HEK293 (cell line): ENCODE measurements at regions not wholly inside any gene's neighbourhood (a gene's known extent, or its start where the extent isn't known, plus 50 kb on each side); places are given as distances from the start of the nearest gene placed in this dataset.

Experiments
- CTCF ChIA-PET: fragments of 350-600 bp; formaldehyde crosslinking; extraction: SDS; loops from one replicate; lab custom pipeline; 2021; ENCODE audit warnings: antibody characterized with exemption; lab: Yijun Ruan, JAX
- POLR2A ChIA-PET: fragments of 300-600 bp; formaldehyde crosslinking; extraction: SDS; loops from one replicate; lab custom pipeline; 2020; ENCODE audit warnings: antibody characterized with exemption, inconsistent platforms; lab: Yijun Ruan, JAX
- H3K27ac ChIP-seq: fragments of 200-500 bp; sonication (Bioruptor generic); 2 replicates; pipeline ENCODE4 v1.5.1; 2014; ENCODE audit warnings: low read depth, low read length, control low read depth, inconsistent platforms; ENCODE audit errors: extremely low read depth
- H3K36me3 ChIP-seq, 2 experiments: fragments of 200-500 bp in 1 of 2; sonication (Bioruptor generic) in 1 of 2; 1 replicate in 1 of 2; 2 replicates in 1 of 2; pipeline ENCODE4 v1.5.1; 2014 to 2017; ENCODE audit warnings: inconsistent platforms in 2 of 2, low read length in 2 of 2; ENCODE audit not compliant: control insufficient read depth in 2 of 2, insufficient read depth in 1 of 2
- H3K4me1 ChIP-seq: fragments of 200-500 bp; sonication (Bioruptor generic); 2 replicates; pipeline ENCODE4 v1.5.1; 2014; ENCODE audit warnings: mild to moderate bottlenecking, low read length, inconsistent platforms; ENCODE audit not compliant: control insufficient read depth, insufficient read depth
- H3K4me3 ChIP-seq: 2 replicates; pipeline ENCODE4 v1.5.1; 2011; ENCODE audit warnings: low read depth, mild to moderate bottlenecking, control low read depth, low read length, moderate library complexity
- H3K9me3 ChIP-seq: fragments of 200-500 bp; sonication (Bioruptor generic); 2 replicates; pipeline ENCODE4 v1.5.1; 2014; ENCODE audit warnings: low read depth, low read length, inconsistent platforms; ENCODE audit not compliant: control insufficient read depth, insufficient read depth
- GLI4 ChIP-seq: fragments of 450-650 bp; formaldehyde crosslinking; IDR thresholded peaks from 2 replicates; pipeline ENCODE4 v1.5.1; 2016; ENCODE audit warnings: missing biosample characterization, missing genetic modification characterization
- HOXA7 ChIP-seq: sonication (generic); formaldehyde crosslinking; IDR thresholded peaks from 2 replicates; pipeline ENCODE4 v1.8.1; 2022; ENCODE audit warnings: missing genetic modification reagents, borderline replicate concordance
- IKZF3 ChIP-seq: fragments of 450-650 bp; IDR thresholded peaks from 2 replicates; pipeline ENCODE4 v1.5.0; 2018; ENCODE audit warnings: missing biosample characterization, mild to moderate bottlenecking, missing genetic modification characterization, moderate library complexity
- KLF10 ChIP-seq: fragments of 450-650 bp; IDR thresholded peaks from 2 replicates; pipeline ENCODE4 v1.5.1; 2018; ENCODE audit warnings: missing biosample characterization, mild to moderate bottlenecking, missing genetic modification characterization
- OSR2 ChIP-seq: fragments of 450-650 bp; formaldehyde crosslinking; IDR thresholded peaks from 2 replicates; pipeline ENCODE4 v1.5.1; 2016; ENCODE audit warnings: missing biosample characterization, missing genetic modification characterization
- WT1 ChIP-seq: fragments of 450-650 bp; formaldehyde crosslinking; IDR thresholded peaks from 2 replicates; pipeline ENCODE4 v1.5.1; 2016; ENCODE audit warnings: missing biosample characterization, missing genetic modification characterization
- ZFP41 ChIP-seq: fragments of 450-650 bp; formaldehyde crosslinking; IDR thresholded peaks from 2 replicates; pipeline ENCODE4 v1.5.1; 2016; ENCODE audit warnings: missing biosample characterization, missing genetic modification characterization, borderline replicate concordance
- ZNF146 ChIP-seq: fragments of 450-650 bp; formaldehyde crosslinking; IDR thresholded peaks from 2 replicates; pipeline ENCODE4 v1.5.1; 2016; ENCODE audit warnings: missing biosample characterization, missing genetic modification characterization
- ZNF248 ChIP-seq: fragments of 450-650 bp; formaldehyde crosslinking; IDR thresholded peaks from 2 replicates; pipeline ENCODE4 v1.5.1; 2017; ENCODE audit warnings: missing biosample characterization, missing genetic modification characterization
- ZNF292 ChIP-seq: fragments of 450-650 bp; formaldehyde crosslinking; IDR thresholded peaks from 2 replicates; pipeline ENCODE4 v1.5.1; 2016; ENCODE audit warnings: low read depth, missing biosample characterization, missing genetic modification characterization, borderline replicate concordance
- ZNF48 ChIP-seq: fragments of 450-650 bp; formaldehyde crosslinking; IDR thresholded peaks from 2 replicates; pipeline ENCODE4 v1.5.1; 2016; ENCODE audit warnings: missing biosample characterization, missing genetic modification characterization
- ZNF768 ChIP-seq: fragments of 450-650 bp; formaldehyde crosslinking; IDR thresholded peaks from 2 replicates; pipeline ENCODE4 v1.5.1; 2018; ENCODE audit warnings: missing biosample characterization, mild to moderate bottlenecking, missing genetic modification characterization
- ZSCAN23 ChIP-seq: fragments of 450-650 bp; formaldehyde crosslinking; IDR thresholded peaks from 2 replicates; pipeline ENCODE4 v1.5.1; 2016; ENCODE audit warnings: missing biosample characterization, missing genetic modification characterization
- TF ChIP-seq, protein P1 (sequence below): fragments of 450-650 bp; formaldehyde crosslinking; IDR thresholded peaks from 2 replicates; pipeline ENCODE4 v1.5.0; 2017; ENCODE audit warnings: missing biosample characterization, missing genetic modification characterization, borderline replicate concordance
- TF ChIP-seq, protein P2 (sequence below): fragments of 450-650 bp; formaldehyde crosslinking; IDR thresholded peaks from 2 replicates; pipeline ENCODE4 v1.5.1; 2016; ENCODE audit warnings: missing biosample characterization, missing genetic modification characterization
- TF ChIP-seq, protein P3 (sequence below): fragments of 450-650 bp; formaldehyde crosslinking; optimal IDR thresholded peaks from 2 replicates; pipeline ENCODE3; 2016; ENCODE audit warnings: missing biosample characterization, mild to moderate bottlenecking, missing genetic modification characterization
- TF ChIP-seq, protein P4 (sequence below): fragments of 450-650 bp; formaldehyde crosslinking; IDR thresholded peaks from 2 replicates; pipeline ENCODE4 v1.5.1; 2017; ENCODE audit warnings: missing biosample characterization, mild to moderate bottlenecking, missing genetic modification characterization, moderate library complexity
- TF ChIP-seq, protein P5 (sequence below): IDR thresholded peaks from 2 replicates; pipeline ENCODE4 v1.6.1; 2011; ENCODE audit warnings: mild to moderate bottlenecking, low read depth, low read length, borderline replicate concordance
- TF ChIP-seq, protein P6 (sequence below): fragments of 450-650 bp; formaldehyde crosslinking; IDR thresholded peaks from 2 replicates; pipeline ENCODE4 v1.5.1; 2016; ENCODE audit warnings: missing biosample characterization, missing genetic modification characterization
- TF ChIP-seq, protein P7 (sequence below): fragments of 450-650 bp; IDR thresholded peaks from 2 replicates; pipeline ENCODE4 v1.5.1; 2018; ENCODE audit warnings: missing biosample characterization, missing genetic modification characterization
- TF ChIP-seq, protein P8 (sequence below): sonication (generic); formaldehyde crosslinking; IDR thresholded peaks from 2 replicates; pipeline ENCODE4 v1.8.1; 2022; ENCODE audit warnings: mild to moderate bottlenecking, moderate library complexity, missing genetic modification reagents

DNA sequence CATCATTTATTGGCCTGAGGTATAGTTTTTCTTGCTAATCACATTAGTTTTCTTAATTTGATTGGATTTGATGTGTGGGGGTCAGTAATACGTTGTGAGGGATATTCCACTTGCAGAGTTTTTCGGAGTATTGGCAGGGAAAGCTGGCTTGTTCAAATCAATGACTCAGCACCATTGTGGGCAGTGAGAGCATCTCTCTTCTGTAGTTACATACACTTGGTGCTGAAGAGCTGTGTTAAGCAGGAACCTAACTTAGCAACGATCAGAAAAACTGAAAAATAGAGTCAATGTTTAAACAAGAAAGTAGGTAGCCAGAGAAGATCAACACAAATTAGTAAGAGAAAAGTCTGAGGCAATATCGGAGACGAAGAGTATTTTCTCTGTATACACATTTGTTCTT lies 344.6 kb upstream of the EDIL3 start (continued):
- TF ChIP-seq, protein P1, sequence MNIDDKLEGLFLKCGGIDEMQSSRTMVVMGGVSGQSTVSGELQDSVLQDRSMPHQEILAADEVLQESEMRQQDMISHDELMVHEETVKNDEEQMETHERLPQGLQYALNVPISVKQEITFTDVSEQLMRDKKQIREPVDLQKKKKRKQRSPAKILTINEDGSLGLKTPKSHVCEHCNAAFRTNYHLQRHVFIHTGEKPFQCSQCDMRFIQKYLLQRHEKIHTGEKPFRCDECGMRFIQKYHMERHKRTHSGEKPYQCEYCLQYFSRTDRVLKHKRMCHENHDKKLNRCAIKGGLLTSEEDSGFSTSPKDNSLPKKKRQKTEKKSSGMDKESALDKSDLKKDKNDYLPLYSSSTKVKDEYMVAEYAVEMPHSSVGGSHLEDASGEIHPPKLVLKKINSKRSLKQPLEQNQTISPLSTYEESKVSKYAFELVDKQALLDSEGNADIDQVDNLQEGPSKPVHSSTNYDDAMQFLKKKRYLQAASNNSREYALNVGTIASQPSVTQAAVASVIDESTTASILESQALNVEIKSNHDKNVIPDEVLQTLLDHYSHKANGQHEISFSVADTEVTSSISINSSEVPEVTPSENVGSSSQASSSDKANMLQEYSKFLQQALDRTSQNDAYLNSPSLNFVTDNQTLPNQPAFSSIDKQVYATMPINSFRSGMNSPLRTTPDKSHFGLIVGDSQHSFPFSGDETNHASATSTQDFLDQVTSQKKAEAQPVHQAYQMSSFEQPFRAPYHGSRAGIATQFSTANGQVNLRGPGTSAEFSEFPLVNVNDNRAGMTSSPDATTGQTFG (tag by site-specific recombination) = no peak
- TF ChIP-seq KLF10 (tag by site-specific recombination) = no peak
- TF ChIP-seq ZNF146 (tag by site-specific recombination) = no peak
- TF ChIP-seq, protein P2, sequence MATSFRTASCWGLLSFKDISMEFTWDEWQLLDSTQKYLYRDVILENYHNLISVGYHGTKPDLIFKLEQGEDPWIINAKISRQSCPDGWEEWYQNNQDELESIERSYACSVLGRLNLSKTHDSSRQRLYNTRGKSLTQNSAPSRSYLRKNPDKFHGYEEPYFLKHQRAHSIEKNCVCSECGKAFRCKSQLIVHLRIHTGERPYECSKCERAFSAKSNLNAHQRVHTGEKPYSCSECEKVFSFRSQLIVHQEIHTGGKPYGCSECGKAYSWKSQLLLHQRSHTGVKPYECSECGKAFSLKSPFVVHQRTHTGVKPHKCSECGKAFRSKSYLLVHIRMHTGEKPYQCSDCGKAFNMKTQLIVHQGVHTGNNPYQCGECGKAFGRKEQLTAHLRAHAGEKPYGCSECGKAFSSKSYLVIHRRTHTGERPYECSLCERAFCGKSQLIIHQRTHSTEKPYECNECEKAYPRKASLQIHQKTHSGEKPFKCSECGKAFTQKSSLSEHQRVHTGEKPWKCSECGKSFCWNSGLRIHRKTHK = no peak
- TF ChIP-seq ZFP41 (tag by site-specific recombination) = no peak
- TF ChIP-seq ZNF248 (tag by site-specific recombination) = no peak
- no peak for TF ChIP-seq GLI4 (tag by site-specific recombination)
- TF ChIP-seq, all 188 proteins: peak for 0

DNA sequence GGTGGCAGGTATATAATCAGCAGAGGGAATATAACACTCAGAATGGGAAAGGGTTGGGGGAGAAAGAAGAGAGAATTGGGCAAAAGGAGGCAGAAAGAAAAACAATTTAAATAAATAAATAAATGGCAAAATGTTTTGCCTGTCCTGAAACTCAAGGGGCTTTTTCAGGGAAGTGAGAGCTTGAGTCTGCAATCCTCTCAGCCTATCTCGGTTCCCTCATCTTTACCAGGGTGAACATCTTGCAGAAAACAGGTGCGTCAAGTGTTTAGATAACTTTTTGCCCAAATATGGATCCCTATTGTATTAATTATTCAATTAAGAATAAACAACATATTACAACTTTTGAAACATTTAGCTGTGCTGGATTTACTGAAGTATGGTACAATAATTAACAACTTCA lies 343.0 kb upstream of the EDIL3 start:
- no peaks in the 10 kb centered on the region for H3K36me3 ChIP-seq
- POLR2A ChIA-PET = no interaction called here
- TF ChIP-seq OSR2 (tag by site-specific recombination) (no peak), ZNF768 (tag by site-specific recombination) (no peak), ZNF48 (tag by site-specific recombination) (no peak), HOXA7 (CRISPR knock-in tag) (no peak), IKZF3 (tag by site-specific recombination) (no peak), ZNF292 (no peak), ZSCAN23 (tag by site-specific recombination) (no peak), WT1 (no peak)
- TF ChIP-seq, protein P1 (tag by site-specific recombination) = no peak
- TF ChIP-seq, protein P3, sequence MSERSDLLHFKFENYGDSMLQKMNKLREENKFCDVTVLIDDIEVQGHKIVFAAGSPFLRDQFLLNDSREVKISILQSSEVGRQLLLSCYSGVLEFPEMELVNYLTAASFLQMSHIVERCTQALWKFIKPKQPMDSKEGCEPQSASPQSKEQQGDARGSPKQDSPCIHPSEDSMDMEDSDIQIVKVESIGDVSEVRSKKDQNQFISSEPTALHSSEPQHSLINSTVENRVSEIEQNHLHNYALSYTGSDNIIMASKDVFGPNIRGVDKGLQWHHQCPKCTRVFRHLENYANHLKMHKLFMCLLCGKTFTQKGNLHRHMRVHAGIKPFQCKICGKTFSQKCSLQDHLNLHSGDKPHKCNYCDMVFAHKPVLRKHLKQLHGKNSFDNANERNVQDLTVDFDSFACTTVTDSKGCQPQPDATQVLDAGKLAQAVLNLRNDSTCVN (tag by site-specific recombination) = no peak
- TF ChIP-seq, protein P4, sequence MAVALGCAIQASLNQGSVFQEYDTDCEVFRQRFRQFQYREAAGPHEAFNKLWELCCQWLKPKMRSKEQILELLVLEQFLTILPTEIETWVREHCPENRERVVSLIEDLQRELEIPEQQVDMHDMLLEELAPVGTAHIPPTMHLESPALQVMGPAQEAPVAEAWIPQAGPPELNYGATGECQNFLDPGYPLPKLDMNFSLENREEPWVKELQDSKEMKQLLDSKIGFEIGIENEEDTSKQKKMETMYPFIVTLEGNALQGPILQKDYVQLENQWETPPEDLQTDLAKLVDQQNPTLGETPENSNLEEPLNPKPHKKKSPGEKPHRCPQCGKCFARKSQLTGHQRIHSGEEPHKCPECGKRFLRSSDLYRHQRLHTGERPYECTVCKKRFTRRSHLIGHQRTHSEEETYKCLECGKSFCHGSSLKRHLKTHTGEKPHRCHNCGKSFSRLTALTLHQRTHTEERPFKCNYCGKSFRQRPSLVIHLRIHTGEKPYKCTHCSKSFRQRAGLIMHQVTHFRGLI = no peak
- TF ChIP-seq, protein P5, sequence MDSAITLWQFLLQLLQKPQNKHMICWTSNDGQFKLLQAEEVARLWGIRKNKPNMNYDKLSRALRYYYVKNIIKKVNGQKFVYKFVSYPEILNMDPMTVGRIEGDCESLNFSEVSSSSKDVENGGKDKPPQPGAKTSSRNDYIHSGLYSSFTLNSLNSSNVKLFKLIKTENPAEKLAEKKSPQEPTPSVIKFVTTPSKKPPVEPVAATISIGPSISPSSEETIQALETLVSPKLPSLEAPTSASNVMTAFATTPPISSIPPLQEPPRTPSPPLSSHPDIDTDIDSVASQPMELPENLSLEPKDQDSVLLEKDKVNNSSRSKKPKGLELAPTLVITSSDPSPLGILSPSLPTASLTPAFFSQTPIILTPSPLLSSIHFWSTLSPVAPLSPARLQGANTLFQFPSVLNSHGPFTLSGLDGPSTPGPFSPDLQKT = no peak
- TF ChIP-seq, protein P6, sequence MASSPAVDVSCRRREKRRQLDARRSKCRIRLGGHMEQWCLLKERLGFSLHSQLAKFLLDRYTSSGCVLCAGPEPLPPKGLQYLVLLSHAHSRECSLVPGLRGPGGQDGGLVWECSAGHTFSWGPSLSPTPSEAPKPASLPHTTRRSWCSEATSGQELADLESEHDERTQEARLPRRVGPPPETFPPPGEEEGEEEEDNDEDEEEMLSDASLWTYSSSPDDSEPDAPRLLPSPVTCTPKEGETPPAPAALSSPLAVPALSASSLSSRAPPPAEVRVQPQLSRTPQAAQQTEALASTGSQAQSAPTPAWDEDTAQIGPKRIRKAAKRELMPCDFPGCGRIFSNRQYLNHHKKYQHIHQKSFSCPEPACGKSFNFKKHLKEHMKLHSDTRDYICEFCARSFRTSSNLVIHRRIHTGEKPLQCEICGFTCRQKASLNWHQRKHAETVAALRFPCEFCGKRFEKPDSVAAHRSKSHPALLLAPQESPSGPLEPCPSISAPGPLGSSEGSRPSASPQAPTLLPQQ (tag by site-specific recombination) = no peak
- TF ChIP-seq, protein P7, sequence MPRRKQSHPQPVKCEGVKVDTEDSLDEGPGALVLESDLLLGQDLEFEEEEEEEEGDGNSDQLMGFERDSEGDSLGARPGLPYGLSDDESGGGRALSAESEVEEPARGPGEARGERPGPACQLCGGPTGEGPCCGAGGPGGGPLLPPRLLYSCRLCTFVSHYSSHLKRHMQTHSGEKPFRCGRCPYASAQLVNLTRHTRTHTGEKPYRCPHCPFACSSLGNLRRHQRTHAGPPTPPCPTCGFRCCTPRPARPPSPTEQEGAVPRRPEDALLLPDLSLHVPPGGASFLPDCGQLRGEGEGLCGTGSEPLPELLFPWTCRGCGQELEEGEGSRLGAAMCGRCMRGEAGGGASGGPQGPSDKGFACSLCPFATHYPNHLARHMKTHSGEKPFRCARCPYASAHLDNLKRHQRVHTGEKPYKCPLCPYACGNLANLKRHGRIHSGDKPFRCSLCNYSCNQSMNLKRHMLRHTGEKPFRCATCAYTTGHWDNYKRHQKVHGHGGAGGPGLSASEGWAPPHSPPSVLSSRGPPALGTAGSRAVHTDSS (tag by site-specific recombination) = no peak
- TF ChIP-seq, protein P8, sequence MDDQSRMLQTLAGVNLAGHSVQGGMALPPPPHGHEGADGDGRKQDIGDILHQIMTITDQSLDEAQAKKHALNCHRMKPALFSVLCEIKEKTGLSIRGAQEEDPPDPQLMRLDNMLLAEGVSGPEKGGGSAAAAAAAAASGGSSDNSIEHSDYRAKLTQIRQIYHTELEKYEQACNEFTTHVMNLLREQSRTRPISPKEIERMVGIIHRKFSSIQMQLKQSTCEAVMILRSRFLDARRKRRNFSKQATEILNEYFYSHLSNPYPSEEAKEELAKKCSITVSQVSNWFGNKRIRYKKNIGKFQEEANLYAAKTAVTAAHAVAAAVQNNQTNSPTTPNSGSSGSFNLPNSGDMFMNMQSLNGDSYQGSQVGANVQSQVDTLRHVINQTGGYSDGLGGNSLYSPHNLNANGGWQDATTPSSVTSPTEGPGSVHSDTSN = no peak

More for the DNA sequence above, 343.0 kb upstream of the EDIL3 start:
- Histone ChIP-seq H3K27ac (no peak overlapping the region), H3K9me3 (no peaks in the 10 kb centered on the region), H3K4me3 (no peak overlapping the region), H3K4me1 (no peaks in the 10 kb centered on the region)
- CTCF ChIA-PET = no interaction called here
